A673 (cell line): ENCODE measurements at regions not wholly inside any gene's neighbourhood (a gene's known extent, or its start where the extent isn't known, plus 50 kb on each side); places are given as distances from the start of the nearest gene placed in this dataset.

ENCODE experiments used
- CTCF ChIP-seq: fragments of 300-800, 200-600 bp; sonication (generic); conservative IDR thresholded peaks from 2 replicates; pipeline ENCODE4 v1.5.1; 2017; ENCODE audit warnings: low read depth, mild to moderate bottlenecking, antibody characterized with exemption, low read length, moderate library complexity, mixed read lengths
- EZH2 ChIP-seq: fragments of 200-600 bp; sonication (generic); IDR thresholded peaks from 2 replicates; pipeline ENCODE4 v1.6.1; 2017; ENCODE audit warnings: borderline replicate concordance, low read depth, mild to moderate bottlenecking, mixed read lengths, antibody characterized with exemption, low read length; ENCODE audit not compliant: poor library complexity, severe bottlenecking

DNA sequence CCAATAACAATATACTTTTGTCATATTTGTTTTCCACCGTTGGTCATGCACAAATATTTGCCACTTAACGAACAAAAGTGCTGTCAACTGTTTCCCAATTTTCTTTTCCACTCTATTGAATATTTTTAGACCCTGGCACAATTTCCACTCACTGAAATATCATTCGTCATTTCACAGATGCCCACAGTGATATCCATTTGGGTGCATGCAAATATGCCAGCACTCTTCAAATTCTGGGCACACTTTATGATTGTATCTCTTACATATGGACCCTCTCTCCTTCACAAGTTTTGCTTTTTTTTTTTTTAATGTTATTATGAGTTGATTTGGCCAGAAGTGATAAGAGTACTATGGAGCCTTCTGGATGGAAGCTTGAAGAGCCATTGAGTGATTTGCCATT is 1557.3 kb upstream of the FLRT2 start:
- TF ChIP-seq CTCF (no peak), EZH2 (no peak)
